GM19025 (cell line): ENCODE measurements at regions not wholly inside any gene's neighbourhood (a gene's known extent, or its start where the extent isn't known, plus 50 kb on each side); places are given as distances from the start of the nearest gene placed in this dataset.

Source experiments
- ATAC-seq: cut with Tn5 transposase; IDR thresholded peaks from one replicate; pipeline ENCODE4 v1.9.1; 2021; ENCODE audit warnings: mild to moderate bottlenecking, low read depth, moderate library complexity; ENCODE audit not compliant: unreplicated experiment

DNA sequence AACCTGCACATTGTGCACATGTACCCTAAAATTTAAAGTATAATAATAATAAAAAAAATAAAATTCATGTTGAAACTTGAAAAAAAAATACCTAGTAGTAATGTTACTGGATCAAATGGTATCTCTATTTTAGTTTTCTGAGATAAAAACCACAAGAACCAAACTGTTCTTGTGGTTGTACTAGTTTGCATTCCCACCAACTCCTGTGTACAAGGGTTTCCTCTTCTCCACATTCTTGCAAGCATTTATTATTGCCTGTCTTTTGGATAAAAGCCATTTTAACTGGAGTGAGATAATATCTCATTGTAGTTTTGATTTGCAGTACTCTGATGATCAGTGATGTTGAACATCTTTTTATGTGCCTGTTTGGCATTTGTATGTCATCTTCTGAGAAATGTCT lies 177.7 kb downstream of the KIF20B start:
- ATAC-seq: no peak

DNA sequence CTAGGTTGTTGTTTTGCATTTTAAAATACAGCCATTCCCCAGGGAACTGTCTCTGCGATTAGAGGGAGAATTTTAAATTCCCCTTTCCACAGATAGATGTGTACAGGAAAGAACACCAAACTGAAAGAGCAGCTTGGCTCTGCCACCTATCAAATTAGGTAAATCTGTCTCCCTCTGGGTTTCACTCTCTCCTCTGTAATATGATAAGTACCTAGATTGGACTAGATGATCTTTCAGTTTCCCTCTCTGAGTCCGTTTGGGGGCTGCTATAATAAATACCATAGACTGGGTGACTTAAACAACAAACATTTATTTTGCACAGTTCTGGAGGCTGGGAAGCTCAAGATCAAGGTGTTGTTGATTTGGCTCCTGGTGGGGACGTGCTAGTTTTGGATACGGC lies 186.0 kb downstream of the KIF20B start:
- ATAC-seq: peak; percentile 49

DNA sequence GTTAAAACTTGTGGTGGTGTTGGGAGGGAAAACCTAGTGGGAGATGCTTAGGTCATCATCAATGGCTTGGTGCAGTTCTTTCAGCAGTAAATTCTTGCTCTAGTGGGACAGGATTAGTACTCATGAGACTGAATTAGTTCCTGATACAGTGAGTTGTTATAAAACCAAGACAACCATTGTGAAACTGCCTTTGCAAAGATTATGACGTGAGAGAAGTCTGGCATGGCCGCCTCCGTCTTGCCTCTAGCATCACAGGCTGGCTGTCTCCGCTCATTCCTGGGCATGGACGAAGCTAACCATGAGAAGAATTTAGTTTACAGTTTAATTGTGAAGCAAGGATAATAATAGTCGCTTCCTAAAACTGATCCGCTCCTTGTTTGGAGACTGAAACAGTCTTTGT lies 186.4 kb downstream of the KIF20B start:
- peak; percentile 51 for ATAC-seq

DNA sequence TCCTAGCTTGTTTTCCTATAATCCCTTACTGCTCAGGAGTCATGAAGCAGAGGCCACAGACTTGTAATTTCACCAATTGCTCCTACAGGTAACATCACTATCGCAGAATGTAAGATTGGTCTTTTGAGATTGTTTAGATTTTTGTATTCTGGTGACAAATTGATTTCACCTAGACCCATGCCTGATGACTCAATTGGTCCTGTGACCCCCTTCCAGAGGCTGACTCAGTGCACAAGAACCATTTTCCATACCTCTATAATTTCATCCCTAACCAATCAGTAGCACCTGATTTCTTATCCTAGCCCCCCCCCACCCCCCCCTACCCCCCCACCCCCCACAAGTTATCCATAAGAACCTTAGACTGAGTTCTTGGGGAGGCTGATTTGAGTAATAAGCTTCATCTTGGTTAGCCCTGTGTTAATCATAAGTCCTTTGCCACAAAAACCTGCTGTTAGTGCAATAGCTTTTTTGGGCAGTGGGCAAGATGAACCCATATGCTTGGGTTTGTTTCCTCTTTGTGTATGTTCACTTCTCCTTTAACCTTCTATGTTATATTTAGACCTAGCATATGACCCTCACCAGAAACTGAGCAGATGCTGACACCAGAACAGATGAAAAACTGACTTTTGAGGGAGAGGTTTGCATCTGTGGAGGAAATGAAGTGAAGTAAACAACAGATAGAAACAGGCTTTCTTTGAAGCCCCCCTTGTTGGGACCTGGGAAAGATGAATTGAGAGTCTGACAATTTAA lies 187.1 kb downstream of the KIF20B start:
- peak; percentile 67 for ATAC-seq

DNA sequence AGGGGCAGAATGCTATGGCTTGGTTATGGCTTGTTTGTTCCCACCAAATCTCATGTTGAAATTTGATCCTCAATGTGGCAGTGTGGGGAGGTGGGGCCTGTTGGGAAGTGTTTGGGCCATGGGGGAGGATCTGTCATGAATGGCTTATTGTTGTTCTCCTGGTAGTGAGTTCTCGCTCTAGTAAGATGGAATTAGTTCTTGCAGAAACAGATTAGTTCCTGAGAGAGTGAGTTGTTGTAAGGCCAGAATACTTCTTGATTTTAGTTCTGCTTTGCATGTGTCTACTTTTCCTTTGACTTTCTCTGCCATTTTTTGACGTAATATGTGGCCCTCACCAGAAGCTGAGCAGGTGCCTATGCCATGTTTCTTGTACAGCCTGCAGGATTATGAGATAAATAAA lies 188.2 kb downstream of the KIF20B start:
- ATAC-seq: no peak

DNA sequence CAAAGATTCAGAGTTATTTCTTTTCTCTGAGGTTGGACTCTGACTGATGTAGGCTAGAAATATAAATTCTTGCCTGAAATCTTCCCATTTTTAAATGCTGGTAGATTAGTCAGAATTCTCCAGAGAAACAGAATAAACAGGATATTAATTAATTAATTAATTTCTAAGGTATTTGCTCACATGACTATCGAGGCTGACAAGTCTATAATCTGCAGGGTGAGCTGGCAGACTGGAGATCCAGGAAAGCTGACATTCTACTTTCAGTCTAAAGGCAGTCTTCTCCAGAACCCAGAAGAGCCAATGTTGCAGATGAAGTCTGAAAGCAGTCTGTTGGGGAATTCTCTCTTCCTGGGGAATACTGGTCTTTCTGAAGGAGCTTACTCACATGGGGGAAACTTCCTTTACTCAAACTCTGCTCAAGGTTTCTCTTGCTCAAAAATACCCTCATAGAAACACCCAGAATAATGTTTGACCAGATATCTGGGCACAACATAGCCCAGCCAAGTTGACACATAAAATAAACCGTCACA lies 189.7 kb downstream of the KIF20B start:
- ATAC-seq: no peak

DNA sequence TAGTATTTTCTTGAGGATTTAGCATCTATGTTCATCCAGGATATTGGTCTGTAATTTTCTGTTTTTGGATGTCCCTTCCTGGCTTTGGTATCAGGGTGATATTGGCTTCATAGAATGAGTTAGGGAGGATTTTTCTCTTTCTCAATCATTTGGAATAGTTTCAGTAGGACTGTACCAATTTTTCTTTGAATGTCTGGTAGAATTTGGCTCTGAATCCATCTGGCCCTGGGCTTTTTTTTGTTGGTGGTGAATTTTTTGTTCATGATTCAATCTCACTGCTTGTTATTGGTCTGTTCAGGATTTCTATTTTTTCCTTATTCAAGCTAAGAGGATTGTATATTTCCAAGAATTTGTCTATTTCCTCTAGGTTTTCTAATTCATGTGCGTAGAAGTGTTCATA lies 192.7 kb downstream of the KIF20B start:
- no peak for ATAC-seq

DNA sequence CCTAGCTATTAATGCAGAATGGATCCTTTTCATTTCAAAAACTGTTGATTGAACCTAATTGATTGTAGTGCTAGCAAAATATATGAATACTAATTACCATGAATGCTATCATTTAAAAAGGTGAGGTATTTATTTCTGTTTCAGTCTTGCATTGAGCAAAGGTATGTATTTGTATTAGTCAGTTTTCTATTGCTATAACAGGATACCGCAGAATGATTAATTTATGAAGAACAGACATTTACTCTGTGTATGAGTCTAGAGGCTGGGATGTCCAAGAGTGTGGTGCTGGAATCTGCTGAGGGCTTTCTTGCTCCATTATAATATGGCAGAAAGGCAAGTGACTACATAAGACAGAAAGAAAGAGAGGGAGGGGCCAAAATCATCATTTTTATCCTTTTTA lies 199.2 kb downstream of the KIF20B start:
- ATAC-seq: no peak

DNA sequence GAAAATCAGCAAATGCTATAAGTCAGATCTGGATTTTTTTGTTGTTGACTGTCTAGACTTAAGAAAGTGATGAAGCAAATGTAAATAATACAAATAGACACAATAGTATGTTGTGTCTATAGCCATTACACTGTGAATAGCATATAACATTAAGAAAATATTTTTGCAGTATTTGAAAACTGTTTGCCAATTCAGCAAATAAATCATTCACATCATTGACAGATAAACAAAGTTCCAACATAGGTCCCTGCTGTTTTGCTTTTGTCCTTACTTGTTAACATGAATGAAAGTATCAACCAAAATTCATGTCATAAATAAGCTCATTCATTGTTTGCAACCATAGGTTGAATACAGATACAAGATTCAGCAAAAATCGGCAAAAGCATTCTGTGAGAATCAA lies 200.5 kb downstream of the KIF20B start:
- ATAC-seq: no peak

DNA sequence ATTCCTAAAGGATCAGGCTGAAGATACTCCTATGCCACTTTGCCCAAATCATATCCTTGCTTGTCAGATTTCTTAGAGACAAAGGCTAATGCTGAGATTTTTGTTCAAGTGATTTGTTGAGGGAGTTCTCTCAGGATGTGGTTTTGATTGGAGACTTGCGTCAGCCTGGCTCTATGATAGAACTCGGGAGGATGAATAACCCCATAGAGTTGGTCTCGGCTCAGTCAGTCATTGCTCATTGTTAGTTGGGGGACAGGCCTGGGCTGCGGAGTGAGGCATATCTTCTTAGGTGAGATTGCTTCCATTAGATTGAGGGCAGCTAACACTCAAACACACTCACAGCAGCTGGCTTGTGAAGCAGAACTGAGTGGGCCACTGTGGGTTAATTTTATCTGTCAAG lies 203.4 kb downstream of the KIF20B start:
- no peak for ATAC-seq

DNA sequence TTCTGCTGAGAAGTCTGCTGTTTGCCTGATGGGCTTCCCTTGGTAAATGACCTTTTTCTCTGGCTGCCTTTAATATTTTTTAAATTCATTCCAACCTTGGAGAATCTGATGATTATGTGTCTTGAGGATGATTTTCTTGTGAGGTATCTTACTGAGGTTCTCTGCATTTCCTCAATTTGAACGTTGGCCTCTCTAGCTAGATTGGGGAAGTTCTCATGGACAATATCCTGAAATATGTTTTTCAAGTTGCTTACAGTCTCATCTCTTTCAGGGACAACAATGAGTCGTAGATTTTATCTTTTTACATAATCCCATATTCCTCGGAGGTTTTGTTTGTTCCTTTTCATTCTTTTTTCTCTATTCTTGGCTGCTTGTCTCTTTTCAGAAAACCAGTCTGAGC lies 208.4 kb downstream of the KIF20B start:
- ATAC-seq: no peak

DNA sequence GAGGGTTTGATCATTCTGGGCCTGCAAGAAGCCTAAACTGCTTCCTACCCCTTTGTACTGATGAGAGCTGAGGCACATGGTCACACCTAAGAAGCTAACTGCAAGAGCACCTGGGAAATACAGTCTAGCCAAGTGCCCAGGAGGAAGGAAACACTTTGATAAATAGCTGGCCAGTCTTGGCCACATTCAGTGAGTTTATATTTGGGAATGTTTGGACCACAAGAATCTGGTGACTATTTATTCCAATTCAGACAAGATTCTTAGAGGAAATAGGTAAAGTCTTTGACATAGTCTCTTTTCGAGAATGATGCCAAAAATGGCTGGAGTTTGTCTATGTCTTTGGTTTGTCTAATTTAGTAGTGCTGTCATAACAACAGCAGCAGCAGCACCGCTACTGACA lies 213.6 kb downstream of the KIF20B start:
- ATAC-seq: no peak

DNA sequence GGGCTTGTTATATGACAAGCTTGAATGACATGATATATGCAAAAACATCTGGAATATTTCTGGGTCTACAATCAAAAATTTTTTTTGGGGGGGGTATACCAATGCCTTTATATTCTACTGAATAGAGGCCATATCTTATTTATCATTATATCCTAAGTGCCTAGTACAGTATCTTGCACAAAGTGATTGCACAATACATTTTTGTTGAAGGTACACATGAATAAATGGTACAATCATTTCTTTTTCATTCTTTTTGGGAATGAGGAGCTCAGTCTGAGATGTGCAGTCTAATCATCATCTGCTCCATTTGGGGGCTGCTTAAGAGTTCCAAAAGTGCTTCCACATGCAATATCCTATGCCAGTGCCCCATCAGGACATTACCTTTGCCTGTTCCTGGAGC lies 214.6 kb downstream of the KIF20B start:
- no peak for ATAC-seq

DNA sequence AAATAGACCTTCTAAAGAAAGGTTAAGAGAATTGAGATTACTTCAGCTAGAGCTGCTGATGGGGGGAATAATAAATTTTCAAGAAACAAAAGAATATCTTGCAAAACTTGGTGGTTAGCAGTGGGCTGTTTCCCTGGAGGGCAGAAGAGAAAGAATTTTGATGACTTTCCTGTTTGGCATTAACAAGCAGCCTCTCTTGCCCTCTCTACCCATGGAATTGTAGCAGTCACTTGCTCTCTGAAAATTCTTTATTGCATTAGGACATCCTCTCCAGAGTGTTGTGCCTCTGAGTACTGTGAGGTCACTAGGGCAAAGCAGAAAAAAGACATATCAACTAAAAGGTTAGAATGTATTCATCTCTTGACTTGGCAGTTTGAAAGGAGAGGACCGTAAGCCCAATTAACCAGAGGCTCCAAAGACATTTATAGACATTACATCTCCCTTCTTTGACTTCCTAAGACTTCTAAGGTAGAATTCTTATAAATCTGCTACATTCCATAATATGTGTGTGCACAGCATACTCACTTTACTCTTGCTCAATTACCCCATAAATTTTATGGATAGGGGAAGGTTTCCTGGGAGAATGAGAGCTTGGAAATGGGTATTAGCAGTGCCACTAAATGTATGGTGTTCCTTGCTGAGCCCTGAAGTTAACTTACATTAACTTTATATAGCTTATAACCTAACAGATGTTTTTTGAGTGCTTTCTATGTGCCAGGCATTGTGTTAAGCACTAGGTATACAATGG lies 215.3 kb downstream of the KIF20B start:
- no peak for ATAC-seq

DNA sequence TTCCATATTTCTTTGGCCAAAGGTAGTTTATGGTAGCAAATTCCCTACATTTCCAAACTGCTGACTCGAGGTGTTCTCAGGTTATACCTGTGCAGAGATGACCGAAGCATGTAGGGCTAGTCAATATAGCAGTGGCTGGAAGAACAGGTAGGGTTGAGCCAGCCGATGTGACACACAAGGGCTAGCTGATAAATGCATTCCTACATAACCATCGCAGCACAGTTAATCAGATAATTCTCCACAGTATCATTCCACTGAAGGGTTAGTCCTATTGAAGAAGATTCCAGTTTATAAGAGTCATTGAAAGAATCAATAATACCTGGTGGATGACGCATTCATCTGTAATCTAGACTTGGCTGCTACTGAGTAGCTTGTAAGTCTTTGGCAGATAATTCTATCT lies 220.0 kb downstream of the KIF20B start:
- no peak for ATAC-seq

DNA sequence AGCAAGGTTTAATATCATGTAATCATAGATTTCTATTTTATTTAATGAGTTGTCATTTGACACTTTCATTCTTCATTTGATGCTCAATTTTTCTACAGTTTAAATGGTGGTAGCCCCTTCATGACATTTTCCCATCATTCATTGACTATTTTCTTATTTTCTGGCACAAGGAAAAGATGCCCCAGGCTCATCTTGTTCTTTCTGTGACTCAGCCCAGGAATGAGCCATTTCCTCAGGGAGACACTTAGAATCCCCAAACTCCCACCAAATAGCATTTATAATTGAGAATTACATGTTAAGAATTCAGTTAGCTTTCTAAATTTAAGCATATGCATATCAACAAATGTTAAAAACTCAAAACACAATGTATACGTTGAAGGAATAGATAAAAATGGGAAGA lies 222.3 kb downstream of the KIF20B start:
- ATAC-seq: no peak

DNA sequence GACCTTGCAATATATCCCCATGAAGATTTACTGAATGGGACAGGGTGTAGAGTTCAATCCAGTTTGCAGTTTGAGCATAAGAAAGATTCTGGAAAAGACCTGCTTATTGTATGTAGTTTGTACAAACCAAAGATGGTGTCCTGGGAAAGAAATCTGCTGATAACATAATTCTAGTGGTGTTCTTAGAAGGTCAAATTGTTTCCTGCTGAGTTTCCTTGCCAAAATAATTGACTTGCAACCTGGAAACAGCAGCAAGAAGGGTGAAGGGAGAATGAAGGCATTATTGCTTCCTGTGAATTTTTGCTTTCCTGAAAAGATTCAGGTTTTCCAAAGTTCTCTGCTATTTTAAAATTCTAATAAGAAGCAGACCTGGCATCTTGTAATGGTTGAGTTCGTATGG lies 222.9 kb downstream of the KIF20B start:
- ATAC-seq: no peak

DNA sequence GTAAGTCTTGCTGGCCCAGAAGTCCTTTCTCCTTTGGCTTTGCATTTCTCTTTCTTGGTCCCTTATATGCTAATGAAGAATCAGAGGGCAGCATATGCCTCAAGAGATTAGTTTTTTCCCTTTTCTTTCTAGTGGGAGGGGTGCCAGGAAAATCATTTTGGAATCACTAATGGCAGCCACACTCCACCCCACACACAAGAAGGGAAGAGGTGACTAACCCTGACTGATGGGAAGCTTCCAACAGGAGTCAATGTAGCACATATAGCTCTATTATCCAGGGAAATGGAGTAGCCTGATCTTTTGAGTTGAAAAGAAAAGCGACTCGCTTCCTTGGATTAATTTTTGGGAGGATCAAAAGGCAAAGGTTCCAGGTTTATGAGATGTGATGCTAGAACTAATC lies 225.3 kb downstream of the KIF20B start:
- ATAC-seq: no peak

DNA sequence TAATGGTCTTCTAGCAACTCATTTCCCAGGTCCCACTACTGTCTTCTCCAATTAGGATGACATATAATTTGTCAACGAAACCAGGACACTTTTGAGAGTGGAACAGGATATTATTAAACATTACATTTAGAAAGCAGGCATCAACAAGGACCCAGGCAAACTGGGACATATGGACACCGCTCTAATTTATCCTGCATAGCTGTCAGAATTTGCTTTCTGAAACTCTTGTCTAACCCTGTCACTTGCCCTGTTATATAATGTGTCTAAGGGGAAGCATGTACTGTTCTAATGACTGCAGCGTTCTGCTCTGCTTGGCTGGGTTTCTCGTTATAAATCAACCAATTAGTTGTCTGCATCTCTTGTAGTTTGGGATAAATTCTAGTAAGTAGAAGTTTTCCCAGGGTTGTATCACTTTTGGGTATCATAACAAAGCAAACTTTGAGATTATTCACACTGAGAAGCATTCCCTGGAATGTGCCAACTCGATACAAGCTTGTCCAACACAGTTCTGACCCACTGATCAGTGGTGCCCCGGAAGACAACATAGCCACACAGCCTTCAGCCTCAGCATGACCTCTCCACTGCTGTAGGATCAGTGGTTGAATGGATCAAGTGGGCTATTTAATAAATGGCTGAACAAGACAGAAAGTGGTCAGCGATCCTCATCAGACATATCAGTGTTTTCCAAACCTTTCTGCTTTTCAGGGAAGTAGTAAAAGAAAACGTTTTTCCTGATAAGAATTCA lies 228.1 kb downstream of the KIF20B start:
- ATAC-seq: no peak

DNA sequence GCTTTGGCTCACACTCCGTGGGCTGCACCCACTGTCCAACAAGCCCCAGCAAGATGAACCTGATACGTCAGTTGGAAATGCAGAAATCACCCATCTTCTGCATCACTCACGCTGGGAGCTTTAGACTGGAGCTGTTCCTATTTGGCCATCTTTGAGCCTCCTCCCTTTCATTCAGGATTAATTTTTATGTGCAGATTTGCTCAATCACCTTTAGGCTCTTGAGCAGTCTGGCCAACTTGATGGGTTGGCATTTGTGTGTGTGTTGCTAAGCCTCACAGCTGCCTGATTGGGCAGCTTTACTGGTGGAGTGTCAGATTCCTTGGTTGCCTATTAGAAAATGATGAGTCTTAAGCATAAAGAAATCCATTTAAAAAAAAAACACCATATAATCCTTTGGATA lies 236.1 kb downstream of the KIF20B start:
- ATAC-seq: no peak

DNA sequence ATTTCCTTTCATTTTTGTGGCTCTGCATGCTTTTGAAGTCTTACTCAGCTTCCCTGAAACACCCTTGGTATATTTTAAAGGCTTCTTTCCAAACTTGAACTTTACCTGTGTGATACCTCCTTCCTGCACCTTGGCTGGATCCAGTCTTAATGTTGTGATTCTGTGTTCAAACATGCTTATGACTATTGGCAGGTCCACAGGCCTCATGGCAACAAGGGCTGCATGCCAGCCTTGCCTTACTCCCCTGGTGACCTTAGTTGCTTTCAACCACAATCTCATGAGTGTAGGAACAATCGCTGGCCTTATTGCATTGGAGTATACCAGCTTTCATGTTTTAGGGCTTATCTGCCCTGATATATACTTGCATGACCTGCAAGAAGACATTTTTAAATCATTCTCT lies 238.7 kb downstream of the KIF20B start:
- ATAC-seq: no peak
